Left ventricle myocardium superior (tissue), 1 donor: ENCODE measurements at regions not wholly inside any gene's neighbourhood (a gene's known extent, or its start where the extent isn't known, plus 50 kb on each side); places are given as distances from the start of the nearest gene placed in this dataset.
A peak's percentile ranks its signal among the peaks of the same experiment; 100 is the strongest.

Experiments
- ATAC-seq: fragments of 200-7000 bp; cut with Tn5 transposase; one replicate; pipeline ENCODE4 v1.9.1; 2020; ENCODE audit warnings: mild to moderate bottlenecking, moderate library complexity
- DNase-seq: peaks from one replicate; pipeline ENCODE4 v3.0.0-alpha.2; 2020
- intact Hi-C: fragments of 100-400 bp; cut with micrococcal nuclease; formaldehyde crosslinking; loops from one replicate; pipeline ENCODE4 v1.11.0; 2022
- donor health status: DM: no; HTN: yes; CAD: no; lungs with severe emphysema.

DNA sequence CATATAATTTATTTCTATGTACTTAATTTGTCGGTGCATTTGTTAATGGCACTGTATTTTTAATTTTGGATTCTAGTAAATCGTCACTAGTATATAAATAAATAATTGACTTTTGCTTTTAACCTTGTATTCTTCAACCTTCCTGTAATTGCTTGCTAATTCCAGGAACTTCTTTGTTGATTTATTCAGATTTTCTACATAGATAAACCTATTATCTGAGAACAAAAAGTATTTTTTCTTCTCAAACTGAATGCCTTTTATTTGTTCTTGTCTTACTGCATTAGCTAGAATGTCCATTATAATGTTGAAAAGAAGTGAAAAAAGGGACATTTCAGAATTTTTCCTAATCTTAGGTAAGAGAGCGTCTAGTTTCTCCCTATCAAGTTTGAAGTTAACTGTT is 839.1 kb downstream of the SH3BGRL start:
- intact Hi-C loops = no loop called here
- DNase-seq (no peak), ATAC-seq (no peak)

DNA sequence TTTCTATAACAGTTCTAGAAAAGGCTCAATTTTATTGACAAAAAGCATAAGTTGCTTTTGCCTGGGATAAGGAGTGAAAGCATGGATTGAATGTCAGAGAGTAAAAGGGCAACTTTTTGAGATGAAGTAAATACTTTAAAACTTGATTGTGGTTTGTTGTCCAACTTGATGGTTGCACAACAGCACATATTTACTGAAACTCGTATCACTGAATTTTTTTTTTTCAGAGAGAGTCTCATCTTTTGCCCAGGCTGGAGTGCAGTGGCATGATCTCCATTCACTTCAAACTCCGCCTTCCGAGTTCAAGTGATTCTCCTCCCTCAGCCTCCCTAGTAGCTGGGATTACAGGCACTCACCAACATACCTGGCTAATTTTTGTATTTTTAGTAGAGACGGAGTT is 856.8 kb downstream of the SH3BGRL start:
- DNase-seq (no peak), ATAC-seq (no peak)
- intact Hi-C loops = no loop called here

DNA sequence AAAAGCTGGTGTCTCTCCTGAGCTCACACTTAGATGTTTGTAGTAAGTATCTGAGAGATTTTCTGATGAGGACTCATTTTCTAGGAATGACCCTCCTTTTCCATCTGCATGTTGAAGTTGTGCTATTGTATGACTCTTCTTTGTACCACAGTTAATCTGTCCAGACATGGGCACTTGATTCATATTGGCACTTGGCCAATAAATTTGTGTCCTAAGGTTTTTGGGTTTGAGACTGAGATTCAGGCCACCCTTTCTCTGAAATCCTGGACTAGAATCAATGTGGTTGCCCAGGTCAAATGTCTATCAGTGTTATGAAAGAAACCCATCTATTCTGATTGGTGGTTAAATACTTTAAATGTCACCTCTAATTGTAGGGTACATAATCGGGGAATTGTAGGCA is 869.0 kb downstream of the SH3BGRL start:
- no peak for ATAC-seq
- no peak for DNase-seq
- intact Hi-C loops = no loop called here

DNA sequence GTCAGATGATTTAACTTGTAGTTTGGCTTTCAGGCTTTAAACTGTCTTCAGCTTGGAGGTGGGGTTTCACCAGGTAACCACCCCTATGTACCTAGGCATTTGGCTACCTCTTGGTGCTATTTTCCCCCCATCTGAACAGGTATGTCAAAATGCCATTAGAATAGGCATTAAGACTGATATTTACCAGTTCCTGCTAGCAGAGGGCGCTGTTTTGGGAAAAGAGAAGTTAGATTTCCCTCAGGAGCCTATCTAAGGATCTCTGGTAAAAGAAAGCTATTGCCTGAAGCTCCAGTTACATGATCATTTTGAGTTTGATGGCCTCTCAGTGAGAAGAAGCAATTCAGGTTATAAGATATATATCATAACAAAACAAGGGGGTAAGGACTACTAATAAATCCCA is 879.1 kb downstream of the SH3BGRL start:
- intact Hi-C loops = no loop called here
- no peak for ATAC-seq
- DNase-seq = no peak

DNA sequence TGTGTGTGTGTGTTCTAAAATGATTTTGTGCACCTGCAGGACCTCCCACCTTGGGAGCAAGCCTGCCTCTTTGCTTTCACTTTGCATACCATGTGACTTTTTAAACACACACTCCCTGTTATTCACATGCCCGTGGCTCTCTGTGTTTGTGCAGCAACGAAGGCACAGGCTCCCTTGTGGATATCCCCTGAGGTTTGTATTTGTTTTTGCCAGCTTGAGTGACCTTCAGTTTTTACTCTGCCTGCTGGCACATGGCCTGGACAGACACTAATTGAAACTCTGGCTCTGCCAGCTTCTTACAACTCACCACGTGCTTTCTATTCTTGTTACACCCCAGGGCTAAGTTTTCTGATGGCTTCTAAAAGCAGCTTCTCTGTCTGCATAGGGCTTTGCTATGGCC is 885.8 kb downstream of the SH3BGRL start:
- ATAC-seq (peak; percentile 80), DNase-seq (no peak)
- intact Hi-C loops = no loop called here

DNA sequence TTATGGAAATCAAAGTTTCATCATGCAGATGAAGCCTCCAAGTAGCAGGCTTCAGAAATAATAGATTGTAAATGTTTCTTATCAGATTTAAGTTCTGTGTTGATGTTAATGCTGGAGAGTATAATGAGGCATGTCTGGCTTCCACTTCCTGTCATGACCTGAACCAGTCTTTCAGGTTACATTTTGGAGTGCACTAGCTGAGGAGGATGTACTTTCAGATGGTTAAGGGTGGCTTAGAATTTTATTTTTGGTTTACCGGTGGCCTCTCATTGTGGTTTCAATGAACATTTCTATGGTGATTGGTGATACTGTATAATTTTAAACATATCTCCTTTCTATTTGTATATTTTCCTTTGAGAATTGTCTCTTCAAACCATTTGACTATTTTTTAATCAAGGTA is 890.4 kb downstream of the SH3BGRL start:
- intact Hi-C loops = no loop called here
- ATAC-seq = no peak
- no peak for DNase-seq

DNA sequence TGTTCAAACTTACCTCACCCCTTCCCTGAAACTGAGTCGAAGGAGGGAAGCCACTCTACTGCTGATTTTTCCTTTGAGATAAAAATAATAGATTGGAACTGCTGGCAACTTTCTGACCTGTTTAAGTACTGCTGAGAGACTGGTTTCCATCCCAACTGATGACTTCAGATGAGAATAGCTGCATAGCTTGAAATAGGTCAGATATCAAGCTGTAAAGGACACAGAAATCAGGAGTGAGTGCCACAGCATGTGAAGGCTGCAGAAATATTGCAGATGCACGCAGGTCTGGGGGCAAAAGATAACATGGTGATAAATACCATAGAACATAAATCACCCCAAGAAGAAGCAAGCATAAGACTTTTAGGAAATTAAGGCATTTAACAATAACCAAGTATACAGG is 923.2 kb downstream of the SH3BGRL start:
- intact Hi-C loops = no loop called here
- ATAC-seq (no peak), DNase-seq (no peak)

DNA sequence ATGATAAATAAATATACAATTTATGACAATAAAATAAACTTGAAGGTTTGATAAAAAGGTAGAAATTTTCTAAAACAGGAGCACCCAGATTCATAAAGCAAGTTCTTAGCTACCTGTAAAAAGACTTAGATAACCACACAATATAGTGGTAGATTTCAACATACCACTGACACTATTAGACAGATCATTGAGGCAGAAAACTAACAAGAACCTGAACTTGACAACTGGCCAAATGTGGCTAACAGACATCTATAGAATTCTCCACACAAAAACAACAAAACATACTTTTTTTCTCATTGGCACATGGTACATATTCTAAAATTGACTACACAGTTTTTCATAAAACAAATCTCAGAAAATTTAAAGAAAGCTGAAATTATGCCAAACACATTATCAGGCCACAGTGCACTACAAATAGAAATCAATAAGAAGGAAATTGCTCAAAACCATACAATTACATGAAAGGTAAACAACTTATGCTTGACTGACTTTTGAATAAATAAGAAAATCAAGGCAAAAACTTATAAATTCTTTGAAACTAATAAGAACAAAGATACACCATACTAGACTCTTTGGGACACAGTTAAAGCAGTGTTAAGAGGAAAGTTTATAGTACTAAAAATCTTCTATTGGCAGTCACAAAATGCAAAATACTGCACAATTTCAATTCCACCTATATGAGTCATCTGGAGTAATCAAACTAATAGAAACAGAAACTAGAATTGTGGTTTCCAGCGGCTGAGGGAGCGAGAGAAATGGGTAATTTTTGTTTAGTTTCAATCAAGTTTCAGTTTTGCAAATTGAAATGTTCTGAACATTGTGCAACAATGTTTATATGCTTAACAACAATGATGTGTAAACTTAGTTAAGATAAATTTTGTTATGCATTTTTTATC is 925.6 kb downstream of the SH3BGRL start:
- intact Hi-C loops = no loop called here
- no peak for ATAC-seq
- no peak for DNase-seq

DNA sequence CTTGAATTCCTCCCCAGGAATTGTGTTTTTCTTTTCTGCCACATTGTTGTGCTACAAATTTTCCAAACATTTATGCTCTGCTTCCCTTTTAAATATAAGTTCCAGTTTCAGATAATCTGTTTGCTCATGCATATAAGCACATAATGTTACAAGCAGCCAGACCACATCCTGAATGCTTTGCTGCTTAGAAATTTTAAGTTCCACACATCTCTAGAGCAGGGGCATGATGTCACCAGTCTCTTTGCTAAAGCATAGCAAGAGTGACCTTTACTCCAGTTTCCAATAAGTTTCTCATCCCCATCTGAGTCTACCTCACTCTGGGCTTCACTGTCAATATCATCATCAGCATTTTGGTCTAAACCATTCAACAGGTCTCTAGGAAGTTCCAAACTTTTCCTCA is 932.5 kb downstream of the SH3BGRL start:
- intact Hi-C loops = no loop called here
- DNase-seq (no peak), ATAC-seq (no peak)

DNA sequence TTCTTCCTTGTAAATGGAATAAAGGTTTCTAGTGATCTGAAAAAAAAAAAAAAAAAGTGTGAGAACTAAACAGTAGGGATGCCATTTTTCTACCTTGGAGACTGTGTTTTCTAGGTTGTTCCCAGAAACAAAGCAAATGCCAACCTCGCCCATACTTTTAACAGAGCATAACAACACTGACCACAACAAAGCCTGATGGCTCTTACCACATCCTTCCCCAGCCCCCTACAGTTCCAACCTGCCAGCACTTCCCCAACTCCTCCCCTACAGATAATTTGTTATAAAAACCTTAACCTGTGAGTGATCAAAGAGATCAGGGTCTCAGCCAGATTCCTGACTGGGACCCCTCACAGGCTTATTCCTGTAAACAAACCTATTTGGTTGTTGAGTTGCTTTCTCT is 940.0 kb downstream of the SH3BGRL start:
- intact Hi-C loops = no loop called here

DNA sequence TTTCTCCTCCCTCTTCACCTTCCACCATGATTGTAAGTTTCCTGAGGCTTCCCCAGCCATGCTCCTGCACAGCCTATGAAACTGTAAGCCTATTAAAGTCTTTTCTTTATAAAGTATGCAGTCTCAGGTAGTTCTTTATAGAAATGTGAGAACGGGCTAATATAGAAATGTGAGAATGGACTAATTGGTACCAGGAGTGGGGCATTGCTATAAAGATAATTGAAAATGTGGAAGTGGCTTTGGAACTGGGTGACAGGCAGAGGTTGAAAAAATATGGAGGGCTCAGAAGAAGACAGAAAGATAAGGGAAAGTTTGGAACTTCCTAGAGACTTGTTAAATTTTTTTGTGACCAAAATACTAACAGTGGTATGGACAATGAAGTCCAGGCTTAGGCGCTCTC is 959.3 kb downstream of the SH3BGRL start:
- no peak for ATAC-seq
- no peak for DNase-seq
- intact Hi-C loops = no loop called here

More for the DNA sequence above, 940.0 kb downstream of the SH3BGRL start:
- DNase-seq (no peak), ATAC-seq (no peak)

DNA sequence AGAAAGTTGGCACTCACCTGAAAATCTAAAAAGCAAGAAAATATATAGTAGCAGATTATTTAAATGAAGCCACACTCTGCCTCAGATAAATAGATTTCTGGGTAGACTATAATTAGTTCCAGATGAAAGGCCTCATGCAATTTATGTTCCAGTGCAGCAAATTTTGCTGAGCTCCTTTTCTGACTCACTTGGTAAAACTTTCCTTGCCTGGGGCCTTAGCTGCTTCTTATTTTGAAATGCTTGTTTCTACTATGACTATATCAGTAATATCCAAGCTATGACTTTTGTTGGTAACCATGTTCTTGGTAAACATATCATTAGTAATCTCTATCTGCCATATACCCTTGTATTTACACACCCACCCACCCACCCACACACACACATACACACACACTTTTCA is 961.8 kb downstream of the SH3BGRL start:
- intact Hi-C loops = no loop called here
- DNase-seq (no peak), ATAC-seq (no peak)

DNA sequence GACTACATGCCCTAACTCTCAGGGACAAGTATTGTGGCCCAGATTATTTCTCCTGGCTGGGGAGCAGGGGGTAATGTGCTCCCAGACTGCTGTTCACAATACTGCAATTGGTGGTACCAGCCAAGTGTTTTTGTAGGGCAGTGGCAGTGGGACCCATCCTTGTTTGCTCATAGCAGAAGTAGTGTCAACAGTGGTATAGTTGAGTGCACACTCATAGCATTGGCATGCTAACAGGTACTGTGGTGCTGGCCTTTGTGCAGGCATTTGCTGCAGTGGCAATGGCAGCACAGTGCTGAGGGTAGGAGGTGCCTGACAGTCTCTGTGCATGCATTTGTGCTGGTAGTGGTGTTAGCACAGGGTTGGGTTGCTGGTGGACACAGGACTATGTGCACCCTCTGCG is 995.0 kb downstream of the SH3BGRL start:
- intact Hi-C loops = no loop called here
- ATAC-seq = no peak
- no peak for DNase-seq

DNA sequence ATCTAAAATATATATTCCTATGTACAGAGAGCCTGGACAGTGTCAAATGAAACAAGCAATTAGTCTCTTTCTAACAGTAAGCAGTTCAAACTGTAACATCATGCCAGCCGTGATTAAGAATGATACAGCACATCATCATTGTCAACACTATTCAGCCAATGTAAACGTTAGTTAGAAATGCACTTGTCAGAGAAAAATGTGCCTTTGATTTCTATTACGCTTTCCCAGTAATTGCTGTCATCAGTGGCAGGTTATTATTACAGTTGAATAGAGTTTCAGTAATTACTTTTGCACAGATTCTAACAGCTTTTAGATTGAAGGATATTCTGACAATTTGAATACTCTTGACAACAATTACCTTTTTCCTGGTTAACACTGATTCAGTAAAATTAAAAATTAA is 1007.1 kb downstream of the SH3BGRL start:
- DNase-seq (no peak), ATAC-seq (no peak)
- intact Hi-C loops = no loop called here

DNA sequence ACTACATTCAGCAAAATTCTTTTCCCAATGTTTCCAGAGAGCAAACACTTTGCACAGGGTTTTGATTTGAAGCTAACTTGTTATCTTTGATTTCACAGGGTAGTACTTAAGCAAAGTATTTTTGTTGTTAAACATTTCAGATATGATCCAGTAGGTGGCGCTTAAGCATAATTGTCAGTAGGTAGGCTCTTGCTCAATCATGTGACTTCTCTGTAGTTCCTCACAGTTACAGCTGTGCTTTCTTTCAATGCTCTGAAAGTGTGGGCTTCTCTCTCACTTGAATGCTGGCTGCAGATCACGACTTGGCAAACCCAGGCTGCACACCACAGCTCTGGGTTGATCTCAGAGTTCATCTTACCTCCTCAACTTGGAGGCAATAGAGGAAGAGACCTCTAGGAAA is 1016.5 kb downstream of the SH3BGRL start:
- intact Hi-C loops = no loop called here
- DNase-seq (no peak), ATAC-seq (no peak)

DNA sequence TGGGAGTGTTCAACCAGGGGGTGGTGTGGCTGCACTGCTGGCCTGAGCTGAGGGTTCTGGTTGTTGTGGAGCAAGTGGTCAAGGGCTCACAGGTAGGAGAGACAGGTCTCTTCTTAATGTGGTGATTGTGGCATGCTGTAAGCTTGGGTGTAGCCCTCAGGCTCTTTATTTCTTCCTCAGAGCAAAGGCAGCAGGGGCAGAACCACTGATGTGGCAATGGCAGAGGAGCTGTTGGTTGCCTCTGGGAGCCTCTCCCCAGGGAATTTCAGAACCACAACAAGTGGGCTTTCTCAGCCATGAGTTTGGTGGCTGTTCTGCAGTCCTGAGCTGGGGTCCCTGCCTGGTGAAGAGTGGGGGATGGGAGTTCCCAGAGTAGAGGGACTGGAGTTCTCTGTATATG is 1017.2 kb downstream of the SH3BGRL start:
- intact Hi-C loops = no loop called here
- ATAC-seq (no peak), DNase-seq (no peak)

DNA sequence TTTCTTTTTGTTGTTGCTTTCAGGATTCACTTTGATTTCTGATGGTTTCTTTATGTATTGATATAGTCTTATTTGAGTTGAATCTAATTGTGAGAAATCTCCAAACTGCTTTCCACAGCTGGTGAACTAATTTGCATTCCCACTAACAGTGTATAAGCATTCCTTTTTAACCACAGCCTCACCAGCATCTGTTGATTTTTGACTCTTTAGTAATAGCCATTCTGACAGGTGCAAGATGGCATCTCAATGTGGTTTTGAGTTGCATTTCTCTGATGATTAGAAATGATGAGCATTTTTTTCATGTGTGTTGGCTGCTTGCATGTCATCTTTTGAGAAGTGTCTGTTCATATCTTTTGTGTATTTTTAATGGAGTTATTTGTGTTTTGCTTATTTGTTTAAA is 1023.1 kb downstream of the SH3BGRL start:
- ATAC-seq (no peak), DNase-seq (no peak)
- intact Hi-C loops = no loop called here

DNA sequence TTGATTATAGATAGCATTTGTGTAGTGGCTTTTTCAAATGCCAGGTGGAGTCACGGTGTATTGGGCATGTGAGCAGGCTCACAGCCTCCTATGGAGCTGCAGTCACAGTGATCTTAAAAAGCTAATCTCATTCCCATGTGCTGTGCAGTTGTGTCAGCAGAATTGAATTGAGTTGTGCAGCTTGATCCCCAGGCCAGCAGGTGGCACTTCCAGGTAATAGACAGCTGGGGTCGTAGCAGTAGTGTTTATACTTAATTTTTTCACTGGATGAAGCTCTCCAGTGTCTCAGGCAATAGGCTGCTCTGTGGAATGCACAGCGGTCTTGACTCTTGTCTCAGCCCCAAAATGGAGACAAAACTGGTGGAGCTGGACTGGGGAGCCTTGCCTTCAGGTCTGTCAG is 1028.1 kb downstream of the SH3BGRL start:
- no peak for DNase-seq
- ATAC-seq = no peak
- intact Hi-C loops = no loop called here

DNA sequence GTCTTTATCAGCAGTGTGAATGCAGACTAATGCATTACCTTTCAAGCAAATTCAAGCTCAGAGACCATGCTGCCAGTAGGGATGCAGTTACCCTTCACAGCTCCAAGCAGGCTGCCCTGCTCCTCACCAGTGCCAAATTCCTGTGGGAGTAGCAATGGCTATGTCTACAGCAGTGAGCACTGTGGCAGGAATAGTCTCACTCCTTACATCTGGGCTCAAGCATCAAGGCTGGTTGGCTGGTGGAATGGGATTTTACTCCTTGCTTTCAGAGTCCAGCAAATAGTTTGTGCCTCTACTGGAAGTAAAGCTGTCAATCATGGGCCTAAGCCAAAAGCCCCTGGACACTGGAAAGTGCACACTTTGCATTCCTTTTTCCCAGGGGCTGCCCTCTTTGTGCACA is 1030.8 kb downstream of the SH3BGRL start:
- DNase-seq (no peak), ATAC-seq (no peak)
- intact Hi-C loops = no loop called here

DNA sequence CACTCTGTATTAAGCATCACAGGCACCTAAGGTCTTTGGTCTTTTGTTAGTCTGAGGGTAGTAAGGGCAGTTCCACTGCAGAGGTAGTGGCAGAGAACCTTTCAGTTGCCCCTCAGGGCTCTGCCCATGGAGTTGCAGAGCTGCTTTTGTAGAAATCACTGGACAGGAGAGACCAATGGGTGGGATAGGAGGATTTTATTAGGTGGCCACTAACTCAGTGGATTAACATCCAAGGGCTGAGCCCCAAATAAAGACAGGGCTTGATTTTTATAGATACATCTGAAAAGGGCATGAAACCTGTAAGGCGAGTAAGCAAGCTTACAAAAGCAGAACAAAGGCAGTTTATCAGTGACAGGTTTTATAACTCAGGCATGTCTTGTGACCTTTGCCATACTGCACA is 1035.4 kb downstream of the SH3BGRL start:
- ATAC-seq (no peak), DNase-seq (no peak)
- intact Hi-C loops = no loop called here
